COR-L47 (cell line): ENCODE measurements at regions not wholly inside any gene's neighbourhood (a gene's known extent, or its start where the extent isn't known, plus 50 kb on each side); places are given as distances from the start of the nearest gene placed in this dataset.

ENCODE experiments used
- DNase-seq: peaks from one replicate; lab custom pipeline; 2025; lab: John Stamatoyannopoulos, UW

DNA sequence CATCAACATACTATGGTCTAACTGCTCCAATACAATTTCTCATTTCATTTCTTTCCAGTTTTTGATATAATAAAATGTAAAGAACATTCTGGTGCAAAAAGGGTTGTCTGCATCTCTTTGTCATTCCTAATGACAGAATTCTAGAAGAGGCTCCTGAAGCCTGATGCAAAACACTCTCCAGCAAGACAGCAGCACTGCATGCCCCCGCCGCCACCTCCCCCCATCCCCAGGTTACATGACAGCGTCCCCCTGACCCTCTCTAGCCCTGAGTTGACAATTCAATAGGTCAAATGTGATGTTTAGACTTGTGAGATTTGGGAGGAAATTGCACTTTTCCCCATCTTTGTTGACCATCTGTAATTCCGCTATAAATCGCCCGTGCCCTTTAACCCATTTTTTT, 64.6 kb upstream of the C1orf21 start:
- no peak for DNase-seq

DNA sequence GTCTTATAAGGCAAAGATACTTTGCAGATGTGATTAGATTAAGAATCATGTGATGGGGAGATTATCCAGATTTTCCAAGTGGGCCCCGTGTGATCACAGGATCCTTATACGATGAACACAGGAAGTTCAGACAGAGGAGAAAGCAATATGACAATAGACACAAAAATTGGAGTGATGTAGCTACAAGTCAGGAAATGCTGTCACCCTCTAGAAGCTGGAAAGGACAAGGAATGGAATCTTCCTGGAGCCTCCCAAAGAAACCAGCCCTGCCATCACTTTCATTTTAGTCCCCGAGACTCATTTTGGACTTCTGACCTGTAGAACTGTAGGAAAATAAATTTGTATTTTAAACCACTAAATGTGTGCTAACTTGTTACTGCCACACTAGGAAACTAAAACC, 61.9 kb upstream of the C1orf21 start:
- DNase-seq, result no peak

DNA sequence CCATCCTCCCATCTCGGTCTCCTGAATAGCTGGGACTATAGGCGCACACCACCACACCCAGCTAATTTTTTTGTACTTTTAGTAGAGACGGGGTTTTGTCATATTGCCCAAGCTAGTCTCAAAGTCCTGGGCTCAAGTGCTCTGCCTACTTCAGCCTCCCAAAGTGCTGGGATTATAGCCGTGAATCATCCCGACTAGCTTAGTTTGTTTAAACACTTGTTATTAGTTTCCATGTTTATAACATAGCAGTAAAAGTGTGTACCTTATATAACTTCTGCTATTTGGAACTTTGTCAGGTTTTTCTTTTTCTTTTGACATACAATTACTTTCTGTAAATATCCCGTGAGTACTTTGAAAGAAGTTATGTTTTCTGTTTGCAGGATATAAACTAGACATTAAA, 60.6 kb upstream of the C1orf21 start:
- no peak for DNase-seq

DNA sequence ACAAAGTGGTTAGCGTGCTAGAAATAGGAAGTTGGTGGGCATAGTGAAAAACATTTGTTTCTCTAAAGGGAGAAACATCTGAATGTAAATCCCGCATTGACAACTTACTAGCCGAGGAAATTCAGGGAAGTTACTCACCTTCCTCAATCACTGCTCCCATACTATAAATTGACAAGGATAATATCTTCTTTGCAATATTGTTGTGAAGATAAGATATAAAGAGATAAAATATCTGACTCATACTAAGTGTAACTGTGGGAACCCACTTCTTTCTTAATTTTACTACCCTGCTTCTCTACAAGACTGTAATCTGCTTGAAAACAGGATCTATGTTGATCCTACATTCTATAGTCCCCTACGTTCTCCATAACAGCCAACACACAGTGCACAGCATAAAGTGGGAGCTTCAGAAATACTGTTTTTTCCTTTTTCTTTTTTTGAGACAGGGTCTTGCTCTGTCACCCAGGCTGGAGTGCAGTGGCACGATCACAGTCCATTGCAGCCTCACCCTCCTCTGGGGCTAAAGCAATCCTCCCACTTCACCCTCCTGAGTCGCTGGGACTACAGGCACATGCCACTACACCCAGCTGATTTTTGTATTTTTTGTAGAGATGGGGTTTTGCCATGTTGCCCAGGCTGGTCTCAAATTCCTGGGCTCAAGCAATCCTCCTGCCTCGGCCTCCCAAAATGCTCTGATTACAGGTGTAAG, 57.4 kb upstream of the C1orf21 start:
- DNase-seq, result no peak

DNA sequence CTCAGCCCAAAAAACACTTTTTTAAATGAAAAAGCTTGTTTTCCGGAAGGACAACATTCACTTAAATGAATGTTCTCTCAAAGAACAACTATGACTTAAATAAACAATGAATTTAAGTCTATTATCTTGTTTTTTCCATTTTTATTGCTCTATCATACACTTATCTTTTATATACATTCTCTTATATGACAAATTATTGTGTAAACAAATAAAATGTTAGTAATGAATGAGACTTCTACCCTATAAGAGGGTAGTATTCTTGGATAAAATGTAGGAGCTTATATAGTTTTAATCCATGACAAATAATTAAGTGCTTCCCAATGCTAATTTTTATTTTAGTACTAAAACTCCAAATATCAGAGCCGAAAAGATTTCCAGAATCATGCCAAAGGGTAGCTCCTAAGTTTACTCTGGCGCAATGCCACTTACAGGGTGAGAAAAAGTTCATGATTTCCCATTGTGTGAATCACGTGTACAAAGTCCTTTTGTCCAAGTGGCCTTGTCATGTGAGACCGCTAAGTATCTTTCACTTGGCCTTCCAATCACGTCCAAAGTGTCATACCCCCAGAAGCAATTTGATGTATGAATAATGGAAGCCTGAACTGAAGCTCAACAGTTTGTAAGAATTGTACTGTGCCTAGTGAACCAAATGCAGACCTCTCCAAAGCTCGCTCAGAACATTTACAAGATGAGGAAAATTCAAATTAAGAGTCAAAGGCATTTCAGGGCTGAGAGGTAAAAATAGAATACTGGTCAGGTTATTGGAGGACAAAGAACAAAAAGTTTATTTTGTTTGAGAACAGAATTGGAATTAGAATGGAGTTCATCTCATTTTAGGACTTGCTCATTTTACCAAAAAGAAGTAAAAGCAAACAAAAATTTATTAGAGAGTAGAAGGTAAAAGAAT, 56.6 kb upstream of the C1orf21 start:
- no peak for DNase-seq

DNA sequence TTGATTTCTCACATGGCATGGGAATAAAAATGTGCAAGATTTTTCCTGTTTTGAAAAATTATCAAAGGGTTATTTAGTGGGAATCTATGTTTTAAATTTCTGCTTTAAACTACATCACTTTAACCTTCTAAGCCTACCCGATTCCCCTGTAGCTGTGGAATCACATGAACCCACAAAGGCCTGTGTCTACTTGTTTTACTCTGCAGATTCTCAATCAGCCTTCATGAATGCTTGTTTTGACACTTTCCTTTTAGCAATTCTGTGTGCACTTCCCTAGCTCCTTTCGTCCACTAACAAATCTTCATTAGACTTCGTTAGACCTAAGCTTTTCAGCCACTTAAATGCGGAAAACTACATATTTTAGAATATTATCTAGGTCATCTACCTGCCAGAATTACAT, 56.0 kb upstream of the C1orf21 start:
- DNase-seq, result no peak
